Epithelial cell of esophagus (primary cell): ENCODE measurements at regions not wholly inside any gene's neighbourhood (a gene's known extent, or its start where the extent isn't known, plus 50 kb on each side); places are given as distances from the start of the nearest gene placed in this dataset.

ENCODE experiments used
- DNase-seq: peaks from one replicate; pipeline ENCODE4 v3.0.0; 2010; ENCODE audit warnings: low read depth
- H3K4me3 ChIP-seq: 2 replicates; pipeline ENCODE4 v1.5.1; 2011; ENCODE audit warnings: mild to moderate bottlenecking, low read length, control low read depth
- TF ChIP-seq, protein P1 (sequence below): IDR thresholded peaks from 2 replicates; pipeline ENCODE4 v1.5.1; 2011; ENCODE audit warnings: low read depth, mild to moderate bottlenecking, low read length, control low read depth, inconsistent platforms; ENCODE audit not compliant: insufficient read depth; ENCODE audit errors: missing control alignments

DNA sequence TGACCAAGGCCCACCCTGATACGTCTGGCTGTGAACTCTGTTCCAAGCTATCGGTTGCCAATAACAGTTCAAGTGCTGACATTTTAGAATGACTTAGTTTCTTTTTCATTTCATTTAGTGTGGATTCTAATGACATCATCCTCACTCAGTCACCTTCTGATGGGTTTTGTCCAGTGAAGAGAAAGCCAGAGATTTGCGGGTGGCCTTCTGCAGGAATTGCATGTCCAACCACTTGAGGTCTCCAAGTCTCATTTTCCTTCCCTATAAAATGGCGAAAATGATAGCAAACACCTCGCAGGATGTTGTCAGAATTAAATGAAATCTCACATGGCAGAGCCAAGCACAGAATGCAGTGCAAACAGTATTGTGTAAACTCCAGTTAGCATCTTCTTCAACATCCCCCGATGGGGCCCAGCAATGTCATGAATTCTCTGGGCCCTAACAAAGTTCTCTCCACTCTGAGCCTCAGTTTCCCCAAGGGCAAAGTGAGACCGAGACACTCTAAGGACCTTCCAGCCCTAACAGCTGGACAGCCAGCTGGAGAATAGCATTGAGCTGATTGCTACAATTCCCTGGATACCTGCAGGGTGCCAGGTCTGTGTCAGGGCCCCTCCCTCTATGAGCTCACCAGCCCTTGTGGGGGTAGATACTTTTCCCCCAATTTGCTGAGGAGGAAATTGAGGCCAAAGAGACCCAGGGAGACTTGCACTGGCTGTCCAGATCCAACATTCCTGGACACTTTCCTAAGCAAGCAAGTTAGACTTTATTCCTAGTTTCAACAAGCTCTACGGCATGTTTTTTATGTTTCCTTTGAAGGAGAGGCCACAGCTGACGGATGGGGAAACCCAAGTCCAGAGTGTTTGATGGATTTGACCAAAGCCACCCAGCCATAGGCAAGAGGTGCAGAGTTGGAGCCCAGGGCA lies 286.7 kb downstream of the MN1 start:
- TF ChIP-seq, protein P1, sequence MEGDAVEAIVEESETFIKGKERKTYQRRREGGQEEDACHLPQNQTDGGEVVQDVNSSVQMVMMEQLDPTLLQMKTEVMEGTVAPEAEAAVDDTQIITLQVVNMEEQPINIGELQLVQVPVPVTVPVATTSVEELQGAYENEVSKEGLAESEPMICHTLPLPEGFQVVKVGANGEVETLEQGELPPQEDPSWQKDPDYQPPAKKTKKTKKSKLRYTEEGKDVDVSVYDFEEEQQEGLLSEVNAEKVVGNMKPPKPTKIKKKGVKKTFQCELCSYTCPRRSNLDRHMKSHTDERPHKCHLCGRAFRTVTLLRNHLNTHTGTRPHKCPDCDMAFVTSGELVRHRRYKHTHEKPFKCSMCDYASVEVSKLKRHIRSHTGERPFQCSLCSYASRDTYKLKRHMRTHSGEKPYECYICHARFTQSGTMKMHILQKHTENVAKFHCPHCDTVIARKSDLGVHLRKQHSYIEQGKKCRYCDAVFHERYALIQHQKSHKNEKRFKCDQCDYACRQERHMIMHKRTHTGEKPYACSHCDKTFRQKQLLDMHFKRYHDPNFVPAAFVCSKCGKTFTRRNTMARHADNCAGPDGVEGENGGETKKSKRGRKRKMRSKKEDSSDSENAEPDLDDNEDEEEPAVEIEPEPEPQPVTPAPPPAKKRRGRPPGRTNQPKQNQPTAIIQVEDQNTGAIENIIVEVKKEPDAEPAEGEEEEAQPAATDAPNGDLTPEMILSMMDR = no peak
- DNase-seq = no peak
- no peak overlapping the region for H3K4me3 ChIP-seq

DNA sequence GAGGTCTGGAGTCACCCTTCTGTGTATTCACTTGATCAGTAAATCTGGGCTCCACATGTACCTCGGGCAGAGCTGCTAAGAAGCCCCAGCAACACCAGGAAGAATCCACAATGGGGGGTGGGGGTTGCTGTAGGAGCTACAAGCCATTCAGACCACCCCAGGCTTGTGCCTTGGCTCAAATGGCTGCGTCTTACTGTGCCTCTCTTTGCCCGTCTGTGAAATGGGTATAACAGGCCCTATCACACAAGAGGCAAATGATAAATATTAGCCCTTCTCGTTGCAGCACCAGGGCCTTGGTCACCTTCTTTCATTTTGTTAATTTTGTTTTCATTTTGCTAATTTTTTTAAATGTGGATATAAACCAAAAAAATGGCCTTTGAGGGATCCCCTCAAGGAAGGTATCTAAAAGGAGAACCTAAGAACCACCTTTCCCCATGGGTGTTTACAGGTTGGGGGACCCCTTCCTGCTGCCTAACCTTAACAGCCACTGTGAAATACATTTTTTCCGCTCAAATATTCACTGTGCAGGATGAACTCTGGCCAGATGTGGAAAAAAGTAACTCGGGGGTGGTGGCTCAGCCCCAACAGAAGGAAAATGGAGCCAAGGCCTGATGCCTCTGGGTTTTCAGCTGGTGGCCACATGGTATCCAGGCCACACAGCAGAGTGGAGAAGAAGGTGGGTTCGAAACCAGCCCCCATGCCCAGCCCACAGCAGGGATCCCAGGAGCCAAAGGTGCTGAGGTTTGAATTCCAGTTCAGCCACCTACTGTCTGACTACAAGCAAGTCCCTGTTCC lies 284.0 kb downstream of the MN1 start:
- TF ChIP-seq, protein P1 = no peak
- no peak overlapping the region for H3K4me3 ChIP-seq
- DNase-seq = no peak

DNA sequence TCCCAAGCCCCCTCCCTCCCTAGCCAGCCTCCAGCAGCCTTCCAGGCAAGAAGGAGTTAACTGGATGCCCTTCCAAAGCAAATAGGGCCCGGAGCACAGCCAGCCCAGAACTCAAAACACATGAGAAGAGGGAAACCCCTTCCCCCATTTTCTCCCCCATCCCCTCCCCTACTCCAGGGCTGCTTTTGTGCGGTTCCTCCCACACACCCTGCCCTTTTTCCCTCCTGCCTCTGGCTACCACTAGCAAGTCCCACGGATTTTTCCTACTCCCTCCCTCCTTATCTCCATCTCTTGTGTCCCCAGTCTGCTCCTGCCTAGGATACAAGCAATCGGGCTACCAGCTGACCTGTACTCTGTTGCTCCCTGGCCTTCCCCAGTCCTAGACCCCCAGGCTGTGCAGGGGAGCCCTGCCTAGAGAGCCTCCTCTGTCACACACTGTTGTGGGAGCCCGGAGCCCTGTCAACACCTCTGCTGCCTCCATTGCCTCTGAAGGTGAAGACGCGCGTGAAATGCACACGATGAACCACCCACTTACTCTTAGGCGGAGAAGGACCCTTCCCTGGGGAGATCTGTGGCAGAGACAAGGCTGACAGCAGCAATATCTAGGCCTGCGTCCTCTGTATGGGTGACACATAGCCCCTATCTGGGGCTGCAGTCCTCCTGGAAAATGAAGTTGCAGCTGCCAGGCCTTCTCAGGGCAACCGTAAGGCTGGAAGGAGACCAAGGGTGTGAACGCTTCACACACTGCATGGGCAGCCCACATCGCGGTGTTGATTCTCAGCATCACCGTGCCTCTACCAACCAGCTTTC lies 282.8 kb downstream of the MN1 start:
- H3K4me3 ChIP-seq = no peak overlapping the region
- no peak for DNase-seq
- TF ChIP-seq, protein P1 = no peak

DNA sequence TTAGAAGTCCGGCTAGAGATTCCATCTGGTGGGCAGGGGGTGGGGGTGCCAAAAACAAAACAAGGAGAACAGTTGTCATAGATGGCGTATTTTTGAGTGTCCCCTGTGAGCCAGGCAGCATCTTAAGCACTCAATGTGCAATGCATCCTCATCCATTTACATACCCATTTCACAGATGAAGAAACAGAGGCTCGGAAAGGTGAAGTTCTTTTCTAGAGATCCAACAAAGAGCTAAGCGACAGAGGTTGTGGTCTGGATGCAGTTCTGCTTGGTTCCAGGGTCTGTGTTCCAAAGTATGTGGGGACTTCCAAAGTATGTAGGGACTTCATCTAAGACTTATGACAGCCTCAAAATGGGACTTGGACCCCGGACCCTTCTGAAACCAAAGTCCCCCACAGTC lies 277.8 kb downstream of the MN1 start:
- no peak overlapping the region for H3K4me3 ChIP-seq
- no peak for DNase-seq
- TF ChIP-seq, protein P1 = no peak

DNA sequence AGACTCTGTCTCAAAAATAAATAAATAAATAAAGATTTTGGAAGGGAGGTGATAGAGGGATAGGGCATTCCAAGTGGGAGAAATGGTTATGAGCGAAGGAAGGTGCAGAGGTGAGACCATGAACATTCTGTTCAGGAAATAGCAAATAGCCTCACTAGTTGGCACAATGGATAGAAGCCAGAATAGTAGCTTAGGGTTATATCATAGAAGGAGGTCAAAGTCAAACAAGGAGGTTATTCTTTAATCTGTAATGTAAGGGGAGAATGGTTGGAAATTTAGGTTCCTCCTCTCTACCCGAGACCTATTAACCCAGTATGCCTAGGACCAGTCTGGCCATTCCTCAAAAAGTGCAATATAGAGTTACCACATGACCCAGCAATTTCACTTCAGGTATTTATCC lies 275.8 kb downstream of the MN1 start:
- no peak overlapping the region for H3K4me3 ChIP-seq
- TF ChIP-seq, protein P1 = no peak
- DNase-seq = no peak

DNA sequence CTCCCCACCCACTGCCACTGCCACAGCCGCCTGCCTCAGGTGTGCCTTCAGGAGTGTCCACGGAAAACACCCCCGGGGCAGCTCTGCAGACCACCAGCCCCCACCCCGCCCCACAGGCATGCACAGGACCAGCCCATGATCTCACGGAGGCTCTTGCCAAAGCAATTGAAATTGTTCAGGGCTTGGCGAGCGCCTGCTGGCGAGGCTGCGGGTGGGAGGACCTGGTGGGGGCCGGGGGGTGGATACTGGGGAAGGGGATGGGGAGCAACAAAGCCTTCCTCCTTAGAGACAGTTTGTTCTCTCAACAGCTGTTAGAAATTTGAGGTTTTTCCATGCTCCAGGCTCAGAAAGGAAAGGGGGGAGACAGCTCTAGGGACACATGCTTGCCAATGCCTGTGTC lies 274.7 kb downstream of the MN1 start:
- no peak overlapping the region for H3K4me3 ChIP-seq
- no peak for DNase-seq
- TF ChIP-seq, protein P1 = no peak
